Thyroid gland (tissue), 4 donors: ENCODE measurements at regions not wholly inside any gene's neighbourhood (a gene's known extent, or its start where the extent isn't known, plus 50 kb on each side); places are given as distances from the start of the nearest gene placed in this dataset.

Source experiments
- DNase-seq, 2 donors: peaks; one replicate each; pipeline ENCODE4 v3.0.0-alpha.2; 2019
- H3K27ac ChIP-seq, 3 donors: fragments of 200-600 bp; sonication (generic); 1 replicate in 2 of 3; 2 replicates in 1 of 3; pipeline ENCODE4 v1.5.1; 2016 to 2019; ENCODE audit warnings: mild to moderate bottlenecking in 1 of 3, moderate library complexity in 1 of 3
- H3K27me3 ChIP-seq: fragments of 200-600 bp; sonication (generic); one replicate; pipeline ENCODE4 v1.5.1; 2019
- H3K36me3 ChIP-seq, 2 donors: fragments of 200-600 bp; sonication (generic); one replicate each; pipeline ENCODE4 v1.5.1; 2016 to 2019
- H3K4me1 ChIP-seq, 2 donors: fragments of 200-600 bp; sonication (generic); one replicate each; pipeline ENCODE4 v1.5.1; 2017 to 2019
- H3K4me3 ChIP-seq, 3 donors: fragments of 200-600 bp; sonication (generic); replicated peaks in 1 of 3; 1 replicate in 2 of 3; 2 replicates in 1 of 3; pipeline ENCODE4 v1.5.1; 2016; ENCODE audit warnings: mild to moderate bottlenecking in 1 of 3
- H3K9me3 ChIP-seq: fragments of 200-600 bp; sonication (generic); one replicate; pipeline ENCODE4 v1.5.1; 2017
- POLR2A ChIP-seq, 2 donors: fragments of 450-650 bp; IDR thresholded peaks; one replicate each; pipeline ENCODE4 v1.6.1; 2017; ENCODE audit warnings: antibody characterized with exemption in 2 of 2, mild to moderate bottlenecking in 2 of 2, moderate library complexity in 1 of 2
- WGBS, 2 donors: methylation state at CpG; one replicate each; pipeline ENCODE4 v1.1.5; 2017; 5-methylcytosine and 5-hydroxymethylcytosine counted together
- intact Hi-C: fragments of 100-400 bp; cut with DNase I; formaldehyde crosslinking; loops from one replicate; pipeline ENCODE4 v1.15.1; 2023
- TF ChIP-seq, protein P1 (sequence below), 6 experiments: fragments of 200-600 bp in 3 of 6; fragments of 450-650 bp in 3 of 6; sonication (generic) in 3 of 6; IDR thresholded peaks; one replicate each; pipeline ENCODE4 v1.5.1; 2016 to 2019; ENCODE audit warnings: antibody characterized with exemption in 6 of 6, mild to moderate bottlenecking in 2 of 6, inconsistent platforms in 1 of 6, moderate library complexity in 1 of 6

DNA sequence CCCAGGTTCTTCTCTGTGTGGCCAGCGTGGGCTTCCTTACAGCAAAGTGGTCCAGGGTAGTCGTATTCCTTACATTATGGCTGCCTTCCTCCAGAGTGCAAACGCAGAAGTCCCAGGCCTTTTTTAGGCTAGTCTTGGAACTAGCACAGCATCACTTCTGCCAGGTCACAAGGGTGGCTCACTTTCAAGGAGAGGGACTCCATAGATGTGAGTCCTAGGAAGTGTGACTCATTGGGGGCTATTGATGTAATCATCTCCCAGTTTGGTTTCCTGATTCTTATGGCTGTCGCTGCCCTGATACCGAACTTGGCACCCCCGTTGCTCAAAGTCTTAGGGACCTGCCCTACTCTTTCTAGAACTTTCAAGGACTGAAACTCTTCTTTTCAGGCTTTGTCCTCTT, 140.0 kb downstream of the DCK start:
- no peak for DNase-seq
- Histone ChIP-seq H3K4me3 (no peak overlapping the region), H3K27me3 (no peaks in the 10 kb centered on the region), H3K36me3 (no peaks in the 10 kb centered on the region), H3K9me3 (no peaks in the 10 kb centered on the region), H3K27ac (no peak overlapping the region), H3K4me1 (peaks cover 0 to 11% of the 10 kb centered on the region in 2 donors)
- TF ChIP-seq POLR2A (IDR thresholded peaks at IDR 0.05): no peak
- TF ChIP-seq, protein P1, sequence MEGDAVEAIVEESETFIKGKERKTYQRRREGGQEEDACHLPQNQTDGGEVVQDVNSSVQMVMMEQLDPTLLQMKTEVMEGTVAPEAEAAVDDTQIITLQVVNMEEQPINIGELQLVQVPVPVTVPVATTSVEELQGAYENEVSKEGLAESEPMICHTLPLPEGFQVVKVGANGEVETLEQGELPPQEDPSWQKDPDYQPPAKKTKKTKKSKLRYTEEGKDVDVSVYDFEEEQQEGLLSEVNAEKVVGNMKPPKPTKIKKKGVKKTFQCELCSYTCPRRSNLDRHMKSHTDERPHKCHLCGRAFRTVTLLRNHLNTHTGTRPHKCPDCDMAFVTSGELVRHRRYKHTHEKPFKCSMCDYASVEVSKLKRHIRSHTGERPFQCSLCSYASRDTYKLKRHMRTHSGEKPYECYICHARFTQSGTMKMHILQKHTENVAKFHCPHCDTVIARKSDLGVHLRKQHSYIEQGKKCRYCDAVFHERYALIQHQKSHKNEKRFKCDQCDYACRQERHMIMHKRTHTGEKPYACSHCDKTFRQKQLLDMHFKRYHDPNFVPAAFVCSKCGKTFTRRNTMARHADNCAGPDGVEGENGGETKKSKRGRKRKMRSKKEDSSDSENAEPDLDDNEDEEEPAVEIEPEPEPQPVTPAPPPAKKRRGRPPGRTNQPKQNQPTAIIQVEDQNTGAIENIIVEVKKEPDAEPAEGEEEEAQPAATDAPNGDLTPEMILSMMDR (IDR thresholded peaks at IDR 0.05): no peak
- 87 to 95% methylated on average over 6 of the region's 6 CpGs for WGBS, 2 donors
- intact Hi-C loops: no loop called here

DNA sequence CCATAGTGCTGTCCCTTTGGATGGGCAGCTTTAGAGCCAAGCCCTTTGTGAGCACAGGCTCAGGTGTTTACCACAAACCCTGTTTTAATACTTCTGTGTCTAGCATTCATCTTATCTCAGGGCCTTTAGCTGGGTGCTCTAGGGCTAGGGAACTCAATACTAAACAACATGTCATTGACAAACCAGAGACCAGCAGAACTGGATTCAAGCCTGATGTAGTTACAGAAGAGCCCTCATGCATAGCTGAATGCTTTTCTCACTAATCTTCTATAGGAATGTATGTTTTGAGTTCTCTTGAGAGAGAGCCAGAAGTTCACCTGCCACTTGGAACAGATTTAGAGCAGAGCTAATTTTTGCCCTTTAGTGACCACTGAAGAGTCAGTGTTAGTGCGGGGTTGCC, 142.6 kb downstream of the DCK start:
- H3K27ac ChIP-seq: no peak overlapping the region
- no peaks in the 10 kb centered on the region for H3K27me3 ChIP-seq
- H3K36me3 ChIP-seq: no peaks in the 10 kb centered on the region
- H3K4me1 ChIP-seq: peaks cover 0 to 11% of the 10 kb centered on the region in 2 donors
- DNase-seq: no peak
- WGBS, 2 donors: 22 to 29% methylated on average over 1 of the region's 1 CpG
- no peak for TF ChIP-seq POLR2A (IDR thresholded peaks at IDR 0.05)
- TF ChIP-seq, protein P1 (IDR thresholded peaks at IDR 0.05): no peak
- H3K9me3 ChIP-seq: no peaks in the 10 kb centered on the region
- no peak overlapping the region for H3K4me3 ChIP-seq
- intact Hi-C loops: no loop called here

DNA sequence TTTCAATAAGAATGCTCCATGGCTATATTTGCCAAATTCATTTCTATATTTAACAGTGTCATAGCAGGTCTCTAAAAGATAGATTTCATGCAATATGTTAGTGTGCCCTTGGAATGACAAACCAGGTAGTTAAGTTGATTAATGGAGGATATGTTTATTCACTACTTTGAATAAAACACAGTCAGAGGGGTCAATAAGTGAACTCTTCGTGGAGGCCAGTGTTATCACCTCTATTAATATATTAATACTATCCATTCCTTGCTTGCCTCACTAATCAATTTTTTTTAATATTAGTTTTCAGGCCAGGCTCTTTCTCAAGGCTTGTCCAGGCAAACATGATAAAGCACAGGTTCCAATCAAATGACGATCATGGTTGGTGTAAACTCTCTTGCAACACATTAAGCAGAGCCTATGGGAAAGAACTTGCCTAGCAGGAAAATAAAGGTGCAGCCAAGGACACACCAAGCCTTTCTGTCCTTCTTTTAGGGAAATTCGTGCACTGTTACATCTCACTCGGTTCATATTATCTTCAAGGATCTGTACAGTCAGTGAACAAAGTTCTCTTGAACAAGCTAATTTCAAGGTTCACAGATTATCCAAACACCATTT, 144.7 kb downstream of the DCK start:
- no peak for DNase-seq

DNA sequence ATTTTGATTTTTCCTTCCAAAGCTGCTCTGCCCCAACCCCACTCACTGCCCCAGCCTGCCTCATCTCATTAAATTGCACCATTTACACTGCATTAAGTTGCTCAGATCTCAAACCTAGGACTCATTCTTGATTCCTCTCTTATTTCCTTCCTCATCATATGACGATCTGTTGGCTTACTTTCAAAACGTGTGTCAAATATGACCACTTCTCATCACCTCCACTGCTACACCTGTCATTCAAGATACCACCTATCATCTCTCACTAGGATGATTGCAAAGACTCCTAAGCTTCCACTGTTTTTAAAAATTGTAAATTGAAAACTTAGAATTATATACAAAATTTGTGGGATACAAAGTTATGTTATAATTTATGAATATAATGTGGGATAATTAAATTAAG, 147.1 kb downstream of the DCK start:
- intact Hi-C loops: no loop called here
- 87% methylated on average over 2 of the region's 2 CpGs for WGBS, 2 donors
- H3K9me3 ChIP-seq: no peaks in the 10 kb centered on the region
- no peak for TF ChIP-seq POLR2A (IDR thresholded peaks at IDR 0.05)
- TF ChIP-seq, protein P1 (IDR thresholded peaks at IDR 0.05): no peak
- H3K27me3 ChIP-seq: no peaks in the 10 kb centered on the region
- peaks cover 0 to 11% of the 10 kb centered on the region in 2 donors for H3K4me1 ChIP-seq
- H3K36me3 ChIP-seq: no peaks in the 10 kb centered on the region
- no peak overlapping the region for H3K4me3 ChIP-seq
- no peak overlapping the region for H3K27ac ChIP-seq
- DNase-seq: no peak

More for the DNA sequence above, 144.7 kb downstream of the DCK start:
- Histone ChIP-seq H3K36me3 (no peaks in the 10 kb centered on the region), H3K27ac (no peak overlapping the region), H3K27me3 (no peaks in the 10 kb centered on the region), H3K4me3 (no peak overlapping the region), H3K4me1 (peaks cover 0 to 11% of the 10 kb centered on the region in 2 donors), H3K9me3 (no peaks in the 10 kb centered on the region)
- TF ChIP-seq POLR2A (IDR thresholded peaks at IDR 0.05): no peak
- TF ChIP-seq, protein P1 (IDR thresholded peaks at IDR 0.05): no peak
- 32 to 39% methylated on average over 4 of the region's 4 CpGs for WGBS, 2 donors
- intact Hi-C loops: no loop called here

DNA sequence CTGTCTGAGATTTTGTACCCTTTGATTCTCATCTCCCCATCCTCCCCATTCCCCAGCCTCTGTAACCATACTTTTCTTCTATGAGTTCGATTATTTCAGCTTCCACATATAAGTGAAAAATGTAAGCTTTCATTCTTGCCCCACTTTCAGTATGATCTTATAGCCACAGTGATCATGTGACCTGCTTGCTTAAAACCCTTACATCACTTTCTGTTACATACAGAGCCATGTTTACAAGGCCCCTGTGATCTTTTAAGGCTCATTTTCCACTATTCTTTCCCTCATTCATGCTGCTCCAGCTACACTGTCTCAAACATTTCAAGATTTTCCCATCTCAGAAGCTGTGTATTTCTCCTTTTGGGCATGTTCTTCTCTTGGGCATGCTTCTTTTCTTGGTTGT, 147.7 kb downstream of the DCK start:
- DNase-seq: no peak
- no peaks in the 10 kb centered on the region for H3K27me3 ChIP-seq
- intact Hi-C loops: no loop called here
- no peak overlapping the region for H3K4me3 ChIP-seq
- H3K27ac ChIP-seq: no peak overlapping the region
- no peak for TF ChIP-seq POLR2A (IDR thresholded peaks at IDR 0.05)
- TF ChIP-seq, protein P1 (IDR thresholded peaks at IDR 0.05): no peak
- WGBS, 2 donors: 77 to 81% methylated on average over 1 of the region's 1 CpG
- H3K9me3 ChIP-seq: no peaks in the 10 kb centered on the region
- peaks cover 0 to 6% of the 10 kb centered on the region in 2 donors for H3K4me1 ChIP-seq
- no peaks in the 10 kb centered on the region for H3K36me3 ChIP-seq
